ENCODE measurements at regions not wholly inside any gene's neighbourhood (a gene's known extent, or its start where the extent isn't known, plus 50 kb on each side); places are given as distances from the start of the nearest gene placed in this dataset.

DNA sequence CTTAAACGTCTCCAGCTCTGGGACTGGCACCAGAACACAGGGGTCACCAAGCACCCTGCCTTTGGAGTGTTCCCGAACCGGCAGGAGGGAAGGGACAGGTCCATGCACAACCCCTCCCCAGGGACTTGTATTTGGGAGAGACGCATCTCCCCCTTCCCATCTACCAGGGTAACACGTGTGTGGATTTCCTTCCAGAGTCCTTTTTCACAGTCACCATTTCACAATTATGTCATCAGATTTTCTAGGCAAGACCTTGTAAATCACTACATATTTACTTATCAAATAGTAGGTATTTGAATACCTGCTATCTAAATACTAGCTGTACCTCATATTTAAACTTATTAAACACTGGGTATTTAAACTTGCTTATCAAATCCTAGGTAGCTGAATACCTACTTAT is 57.4 kb upstream of the AJAP1 start:
- Histone ChIP-seq H3K9me3 (ENCODE audit: insufficient read depth, low read depth, low read length) (no peaks in the 10 kb centered on the region), H3K27ac (ENCODE audit: low read depth, low read length) (no peak overlapping the region), H3K4me3 (ENCODE audit: low read length) (no peak overlapping the region), H3K9ac (ENCODE audit: low read depth, low read length) (no peak overlapping the region), H3K36me3 (ENCODE audit: insufficient read depth, low read length) (no peaks in the 10 kb centered on the region), H3K27me3 (ENCODE audit: insufficient read depth, low read length) (no peaks in the 10 kb centered on the region), H3K4me1 (ENCODE audit: insufficient read depth, low read length) (0 out of 2 replicates have a peak, but pooled peaks cover under 1% of the 10 kb centered on the region)
- WGBS: 95% methylated on average over 5 of the region's 5 CpGs

DNA sequence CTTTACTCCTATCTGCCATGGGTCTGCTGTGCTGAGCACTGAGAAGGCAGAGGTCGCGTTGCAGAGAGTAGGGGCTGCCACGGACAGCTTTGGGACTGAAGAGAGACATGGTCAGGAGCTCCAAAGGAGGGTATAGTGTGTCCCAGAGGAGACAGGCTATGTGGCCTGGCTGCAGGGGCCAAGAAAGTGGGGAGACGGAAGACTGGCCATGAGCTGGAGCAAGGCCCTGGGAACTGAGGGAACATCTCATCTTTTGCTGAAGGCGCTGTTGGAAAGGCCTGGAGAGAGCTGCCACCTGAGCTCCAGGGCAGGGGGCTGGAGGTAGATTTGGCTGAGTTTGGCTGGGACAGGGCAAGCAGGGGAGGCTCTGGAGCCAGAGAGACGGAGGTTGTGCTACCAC is 55.8 kb upstream of the AJAP1 start:
- H3K27me3 ChIP-seq (ENCODE audit: insufficient read depth, low read length): no peaks in the 10 kb centered on the region
- no peaks in the 10 kb centered on the region for H3K9me3 ChIP-seq (ENCODE audit: insufficient read depth, low read depth, low read length)
- peaks cover 4% of the 10 kb centered on the region; the same call in 1 of the 2 replicates for H3K4me1 ChIP-seq (ENCODE audit: insufficient read depth, low read length)
- H3K4me3 ChIP-seq (ENCODE audit: low read length): no peak overlapping the region
- H3K27ac ChIP-seq (ENCODE audit: low read depth, low read length): no peak overlapping the region
- 79% methylated on average over 6 of the region's 6 CpGs for WGBS
- H3K36me3 ChIP-seq (ENCODE audit: insufficient read depth, low read length): no peaks in the 10 kb centered on the region
- H3K9ac ChIP-seq (ENCODE audit: low read depth, low read length): no peak overlapping the region

DNA sequence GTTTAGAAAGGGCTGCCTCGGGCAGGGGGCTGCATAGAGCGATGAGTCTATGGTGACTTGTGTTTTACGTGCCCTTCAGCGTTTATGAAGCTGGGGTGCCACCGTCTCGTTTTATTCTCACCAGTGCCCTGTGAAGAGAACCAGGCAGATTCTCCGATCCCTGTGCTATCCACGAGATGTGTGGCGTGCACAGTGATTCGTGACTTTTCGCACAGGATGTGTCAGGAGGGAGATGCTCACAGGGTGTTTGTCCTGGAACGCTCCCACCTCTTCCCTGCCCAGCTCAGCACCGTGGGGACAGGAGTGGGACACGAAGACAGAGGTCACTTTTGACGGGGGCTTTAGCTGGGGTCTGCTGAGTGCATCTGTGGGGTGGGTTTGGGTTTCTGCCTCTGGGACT is 54.9 kb upstream of the AJAP1 start:
- 94% methylated on average over 15 of the region's 15 CpGs for WGBS
- Histone ChIP-seq H3K27me3 (ENCODE audit: insufficient read depth, low read length) (no peaks in the 10 kb centered on the region), H3K4me1 (ENCODE audit: insufficient read depth, low read length) (peaks cover 4% of the 10 kb centered on the region; the same call in 1 of the 2 replicates), H3K36me3 (ENCODE audit: insufficient read depth, low read length) (no peaks in the 10 kb centered on the region), H3K9ac (ENCODE audit: low read depth, low read length) (no peak overlapping the region), H3K9me3 (ENCODE audit: insufficient read depth, low read depth, low read length) (no peaks in the 10 kb centered on the region), H3K27ac (ENCODE audit: low read depth, low read length) (no peak overlapping the region), H3K4me3 (ENCODE audit: low read length) (no peak overlapping the region)

DNA sequence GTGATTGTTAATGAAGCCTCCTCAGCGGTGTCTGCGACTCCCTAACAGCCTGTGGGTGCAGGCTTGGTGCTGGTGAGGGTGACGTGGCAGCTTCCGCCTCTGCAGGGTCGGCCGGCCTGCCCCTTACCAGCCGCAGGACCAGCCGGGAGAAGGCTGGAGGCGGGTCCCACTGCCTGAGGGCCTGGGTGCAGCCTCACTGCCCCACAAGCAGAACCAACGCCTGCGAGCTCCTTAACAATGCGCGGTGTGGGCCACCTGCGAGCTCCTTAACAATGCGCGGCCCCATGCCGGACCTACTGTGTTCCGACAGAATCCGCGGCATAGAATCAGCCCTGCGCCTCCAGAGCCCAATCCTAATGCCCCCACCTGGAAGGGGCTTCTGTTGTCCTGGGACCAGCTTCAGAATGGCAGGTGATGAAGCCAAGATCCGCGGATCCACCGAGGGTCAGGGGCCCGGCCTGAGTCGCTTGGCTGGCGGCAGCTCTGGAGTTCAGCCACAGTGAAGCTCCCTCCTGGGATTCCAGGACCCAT is 54.4 kb upstream of the AJAP1 start:
- no peak overlapping the region for H3K9ac ChIP-seq (ENCODE audit: low read depth, low read length)
- no peak overlapping the region for H3K4me3 ChIP-seq (ENCODE audit: low read length)
- H3K4me1 ChIP-seq (ENCODE audit: insufficient read depth, low read length): peaks cover 4% of the 10 kb centered on the region; the same call in 1 of the 2 replicates
- no peaks in the 10 kb centered on the region for H3K9me3 ChIP-seq (ENCODE audit: insufficient read depth, low read depth, low read length)
- H3K27me3 ChIP-seq (ENCODE audit: insufficient read depth, low read length): no peaks in the 10 kb centered on the region
- WGBS: 92% methylated on average over 27 of the region's 27 CpGs
- H3K27ac ChIP-seq (ENCODE audit: low read depth, low read length): no peak overlapping the region
- H3K36me3 ChIP-seq (ENCODE audit: insufficient read depth, low read length): no peaks in the 10 kb centered on the region

DNA sequence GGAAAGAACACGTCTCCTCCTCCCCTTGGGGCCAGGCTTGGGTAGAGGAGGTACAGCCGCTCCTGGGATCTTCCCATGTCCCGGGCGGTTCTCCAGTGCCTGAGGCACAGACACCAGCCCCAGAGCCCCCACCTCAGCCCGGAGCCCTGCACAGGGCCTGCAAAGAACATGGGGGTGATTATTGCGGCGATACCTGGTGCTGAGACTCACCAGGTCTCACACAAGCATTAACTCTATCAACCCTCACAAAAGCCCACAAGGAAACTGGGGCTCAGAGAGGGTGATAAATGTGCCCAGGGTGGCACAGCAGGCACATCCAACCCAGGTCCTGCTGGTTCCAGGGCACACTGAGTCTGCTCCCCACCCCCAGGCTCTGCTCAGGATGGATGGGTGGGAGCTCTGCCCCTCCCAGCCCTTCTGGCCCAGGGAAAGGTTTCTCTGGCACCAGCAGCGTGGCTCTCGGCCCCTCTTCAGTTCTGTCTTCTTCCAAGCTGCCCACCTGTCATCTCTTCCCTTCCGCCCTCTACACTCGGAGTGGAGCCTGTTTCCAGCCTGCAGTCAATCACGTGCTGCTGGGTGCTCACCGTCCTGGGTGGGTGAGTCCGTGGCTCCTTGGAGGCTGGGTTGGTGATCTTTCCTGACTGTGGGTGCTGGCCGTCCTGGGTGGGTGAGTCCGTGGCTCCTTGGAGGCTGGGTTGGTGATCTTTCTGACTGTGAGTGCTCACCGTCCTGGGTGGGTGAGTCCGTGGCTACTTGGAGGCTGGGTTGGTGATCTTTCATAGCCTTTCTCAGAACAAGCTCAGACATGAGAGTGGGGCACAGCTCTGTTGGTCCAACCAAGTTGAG is 53.6 kb upstream of the AJAP1 start:
- H3K4me1 ChIP-seq (ENCODE audit: insufficient read depth, low read length): peaks cover 4% of the 10 kb centered on the region; the same call in 1 of the 2 replicates
- H3K4me3 ChIP-seq (ENCODE audit: low read length): no peak overlapping the region
- 96% methylated on average over 18 of the region's 18 CpGs for WGBS
- no peaks in the 10 kb centered on the region for H3K9me3 ChIP-seq (ENCODE audit: insufficient read depth, low read depth, low read length)
- H3K27ac ChIP-seq (ENCODE audit: low read depth, low read length): no peak overlapping the region
- H3K27me3 ChIP-seq (ENCODE audit: insufficient read depth, low read length): no peaks in the 10 kb centered on the region
- no peak overlapping the region for H3K9ac ChIP-seq (ENCODE audit: low read depth, low read length)
- no peaks in the 10 kb centered on the region for H3K36me3 ChIP-seq (ENCODE audit: insufficient read depth, low read length)

DNA sequence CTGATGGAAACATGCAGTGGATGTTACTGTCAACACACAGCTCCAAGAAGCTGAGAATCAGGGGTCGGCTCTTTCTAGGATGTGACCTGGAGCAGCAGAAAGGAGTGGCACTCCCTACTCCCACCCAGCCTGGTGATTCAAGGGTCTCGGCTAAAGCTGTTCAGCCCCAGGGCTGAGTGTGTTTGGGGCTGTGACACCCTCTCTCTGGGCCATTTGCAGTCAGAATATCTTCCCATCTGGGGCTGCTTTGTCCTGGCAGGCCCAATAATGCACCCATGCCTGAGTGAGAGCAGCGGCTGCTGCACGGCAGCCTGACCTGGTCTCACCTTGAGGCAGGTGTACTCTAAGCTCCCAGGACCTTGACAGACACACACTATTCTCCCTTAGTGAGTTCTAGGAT is 52.5 kb upstream of the AJAP1 start:
- no peaks in the 10 kb centered on the region for H3K27me3 ChIP-seq (ENCODE audit: insufficient read depth, low read length)
- 90% methylated on average over 4 of the region's 4 CpGs for WGBS
- H3K9me3 ChIP-seq (ENCODE audit: insufficient read depth, low read depth, low read length): no peaks in the 10 kb centered on the region
- H3K36me3 ChIP-seq (ENCODE audit: insufficient read depth, low read length): no peaks in the 10 kb centered on the region
- H3K4me1 ChIP-seq (ENCODE audit: insufficient read depth, low read length): peaks cover 4% of the 10 kb centered on the region; the same call in 1 of the 2 replicates
- H3K27ac ChIP-seq (ENCODE audit: low read depth, low read length): no peak overlapping the region
- no peak overlapping the region for H3K9ac ChIP-seq (ENCODE audit: low read depth, low read length)
- no peak overlapping the region for H3K4me3 ChIP-seq (ENCODE audit: low read length)

DNA sequence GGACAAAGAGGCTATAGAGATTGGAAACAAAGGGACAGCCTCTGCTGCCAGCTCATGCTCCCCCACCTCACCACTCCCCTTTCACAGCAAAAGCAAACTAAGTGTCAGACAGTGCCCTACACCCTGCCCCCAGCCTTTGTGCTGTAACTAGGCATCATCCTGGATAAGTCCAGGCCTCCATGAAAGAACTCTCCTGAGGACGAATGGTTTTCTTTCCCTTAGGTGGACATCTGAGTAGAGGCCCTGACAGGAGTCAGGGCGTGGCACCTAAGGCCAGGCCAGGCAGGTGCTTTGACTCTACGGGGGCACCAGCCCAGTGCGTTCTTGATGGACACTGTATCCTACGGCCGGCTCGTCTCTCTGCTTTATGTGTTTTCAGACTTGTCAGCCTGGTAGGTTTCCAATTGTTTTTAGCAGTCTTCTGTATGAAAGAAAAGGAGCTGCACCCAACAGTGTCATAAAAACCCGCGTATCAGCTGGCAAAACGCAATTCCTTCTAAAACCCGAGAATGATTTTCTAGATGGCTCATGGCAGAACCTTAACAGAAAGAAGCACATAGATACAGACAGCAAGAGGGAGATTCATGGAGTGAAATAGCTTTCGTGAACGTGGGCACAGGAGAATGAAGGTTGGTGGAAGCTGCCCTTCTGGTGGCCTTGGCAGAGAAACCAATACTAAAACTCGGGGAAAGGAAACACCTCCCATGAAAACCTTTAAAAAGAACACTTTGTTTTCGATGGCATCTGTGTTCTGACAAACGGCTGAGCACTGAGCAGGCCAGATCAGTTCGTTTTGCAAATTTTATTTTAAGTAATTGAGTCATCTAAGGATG is 51.7 kb upstream of the AJAP1 start:
- Histone ChIP-seq H3K4me1 (ENCODE audit: insufficient read depth, low read length) (peaks cover 4% of the 10 kb centered on the region; the same call in 1 of the 2 replicates), H3K9me3 (ENCODE audit: insufficient read depth, low read depth, low read length) (no peaks in the 10 kb centered on the region), H3K27ac (ENCODE audit: low read depth, low read length) (no peak overlapping the region), H3K36me3 (ENCODE audit: insufficient read depth, low read length) (no peaks in the 10 kb centered on the region), H3K9ac (ENCODE audit: low read depth, low read length) (no peak overlapping the region), H3K4me3 (ENCODE audit: low read length) (no peak overlapping the region), H3K27me3 (ENCODE audit: insufficient read depth, low read length) (no peaks in the 10 kb centered on the region)
- WGBS: 83% methylated on average over 17 of the region's 17 CpGs

DNA sequence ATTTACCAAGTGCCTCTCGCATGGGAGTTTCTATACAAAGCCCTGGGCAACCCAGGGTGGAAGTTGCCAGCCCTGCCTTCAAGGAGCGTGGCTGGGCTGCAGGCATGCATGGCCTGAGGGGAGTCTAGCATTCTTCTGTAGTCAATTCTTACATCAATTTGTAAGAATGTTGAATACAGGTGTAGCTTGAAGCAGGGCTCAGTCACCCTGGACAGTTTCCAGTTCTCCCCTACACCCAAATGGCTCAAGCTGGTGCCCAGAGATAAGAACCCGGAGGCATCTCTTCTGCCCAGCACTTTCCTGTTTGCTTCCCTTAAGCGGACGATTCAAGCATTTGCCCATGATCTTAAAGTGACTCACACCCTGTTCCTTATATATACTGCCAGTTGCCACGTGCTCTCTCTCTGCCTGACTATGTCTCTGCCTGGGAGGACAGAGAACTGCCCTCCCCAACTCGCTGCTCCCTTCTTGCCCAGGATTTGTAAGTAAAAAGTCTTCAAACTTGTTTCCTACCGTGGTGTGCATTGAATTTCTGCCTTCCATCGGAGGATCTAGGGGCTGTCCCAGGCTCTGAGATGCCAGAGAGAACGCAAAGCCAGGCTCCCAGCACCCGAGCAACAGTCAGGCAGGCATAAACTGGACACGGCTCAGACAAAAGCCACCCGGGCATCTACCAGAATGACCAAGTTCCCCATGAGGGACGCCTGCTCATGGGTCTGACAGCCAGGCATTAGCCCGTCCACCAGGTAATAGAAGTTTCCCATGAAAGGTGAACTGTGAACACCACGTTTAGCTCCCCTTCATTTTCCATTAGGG is 50.9 kb upstream of the AJAP1 start:
- no peak overlapping the region for H3K27ac ChIP-seq (ENCODE audit: low read depth, low read length)
- no peak overlapping the region for H3K4me3 ChIP-seq (ENCODE audit: low read length)
- no peaks in the 10 kb centered on the region for H3K36me3 ChIP-seq (ENCODE audit: insufficient read depth, low read length)
- H3K9ac ChIP-seq (ENCODE audit: low read depth, low read length): no peak overlapping the region
- 87% methylated on average over 16 of the region's 16 CpGs for WGBS
- H3K4me1 ChIP-seq (ENCODE audit: insufficient read depth, low read length): peaks cover 4% of the 10 kb centered on the region; the same call in 1 of the 2 replicates
- H3K9me3 ChIP-seq (ENCODE audit: insufficient read depth, low read depth, low read length): no peaks in the 10 kb centered on the region
- no peaks in the 10 kb centered on the region for H3K27me3 ChIP-seq (ENCODE audit: insufficient read depth, low read length)
